ENCODE measurements at regions not wholly inside any gene's neighbourhood (a gene's known extent, or its start where the extent isn't known, plus 50 kb on each side); places are given as distances from the start of the nearest gene placed in this dataset.
"Not testable (repeated sequence)": the region's sequence is repeated elsewhere in the genome, so short reads cannot be mapped to it uniquely, and the experiment has no call there.

DNA sequence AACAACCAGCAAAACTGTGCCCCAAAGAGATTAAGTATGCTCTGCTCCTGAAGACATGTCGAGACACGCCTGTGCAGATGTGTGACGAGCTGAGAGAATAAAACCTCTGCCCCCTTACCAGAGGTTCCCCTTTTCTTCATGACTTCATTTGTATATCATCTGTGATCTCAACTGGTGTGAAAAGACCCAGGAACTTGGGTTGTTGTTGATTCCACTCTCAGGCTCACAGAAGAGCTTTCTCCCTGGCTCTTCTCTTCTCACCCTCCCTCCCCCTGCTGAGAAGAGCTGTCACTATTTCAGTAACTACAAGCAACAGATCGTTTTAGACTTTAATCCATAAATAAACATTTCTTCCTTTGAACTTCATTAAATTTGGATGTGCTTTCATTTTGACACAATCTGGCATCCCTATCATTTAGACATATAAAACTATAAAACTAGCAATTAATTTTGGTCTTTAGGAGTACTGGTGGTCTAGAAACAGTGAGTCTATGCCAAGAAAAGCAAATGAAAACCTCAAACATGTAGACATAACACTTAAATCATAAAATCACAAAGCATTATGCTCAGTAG is 179.3 kb upstream of the FZD8 start:
- no peak overlapping the region for H3K4me3 ChIP-seq (ENCODE audit: control insufficient read depth, low read depth, low read length)
- no peak for DNase-seq (ENCODE audit: low read depth)
- TF ChIP-seq, protein P1, sequence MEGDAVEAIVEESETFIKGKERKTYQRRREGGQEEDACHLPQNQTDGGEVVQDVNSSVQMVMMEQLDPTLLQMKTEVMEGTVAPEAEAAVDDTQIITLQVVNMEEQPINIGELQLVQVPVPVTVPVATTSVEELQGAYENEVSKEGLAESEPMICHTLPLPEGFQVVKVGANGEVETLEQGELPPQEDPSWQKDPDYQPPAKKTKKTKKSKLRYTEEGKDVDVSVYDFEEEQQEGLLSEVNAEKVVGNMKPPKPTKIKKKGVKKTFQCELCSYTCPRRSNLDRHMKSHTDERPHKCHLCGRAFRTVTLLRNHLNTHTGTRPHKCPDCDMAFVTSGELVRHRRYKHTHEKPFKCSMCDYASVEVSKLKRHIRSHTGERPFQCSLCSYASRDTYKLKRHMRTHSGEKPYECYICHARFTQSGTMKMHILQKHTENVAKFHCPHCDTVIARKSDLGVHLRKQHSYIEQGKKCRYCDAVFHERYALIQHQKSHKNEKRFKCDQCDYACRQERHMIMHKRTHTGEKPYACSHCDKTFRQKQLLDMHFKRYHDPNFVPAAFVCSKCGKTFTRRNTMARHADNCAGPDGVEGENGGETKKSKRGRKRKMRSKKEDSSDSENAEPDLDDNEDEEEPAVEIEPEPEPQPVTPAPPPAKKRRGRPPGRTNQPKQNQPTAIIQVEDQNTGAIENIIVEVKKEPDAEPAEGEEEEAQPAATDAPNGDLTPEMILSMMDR (IDR thresholded peaks at IDR 0.05; ENCODE audit: control insufficient read depth, insufficient read depth, low read depth, low read length, missing control alignments) = no peak

DNA sequence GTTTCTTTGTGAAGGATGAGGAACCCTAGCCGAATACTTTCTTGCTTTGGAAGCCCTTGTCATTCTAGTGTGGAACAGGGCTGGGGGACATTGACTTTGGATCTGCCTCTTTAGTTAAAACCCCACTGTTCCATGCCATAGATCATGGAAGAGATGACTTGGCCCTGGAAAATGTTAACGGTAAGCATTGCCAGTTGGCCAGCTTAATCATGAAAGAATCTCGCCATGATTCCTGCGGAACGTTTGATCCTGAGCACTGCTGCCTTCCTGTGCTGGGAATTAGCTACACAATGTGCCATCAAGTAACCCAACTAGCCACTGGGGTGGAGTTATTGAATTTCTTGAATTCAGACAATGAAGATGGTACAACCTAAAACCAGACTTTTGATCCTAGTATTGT is 177.6 kb upstream of the FZD8 start:
- no peak overlapping the region for H3K4me3 ChIP-seq (ENCODE audit: control insufficient read depth, low read depth, low read length)
- TF ChIP-seq, protein P1 (IDR thresholded peaks at IDR 0.05; ENCODE audit: control insufficient read depth, insufficient read depth, low read depth, low read length, missing control alignments) = no peak
- DNase-seq (ENCODE audit: low read depth) = no peak

DNA sequence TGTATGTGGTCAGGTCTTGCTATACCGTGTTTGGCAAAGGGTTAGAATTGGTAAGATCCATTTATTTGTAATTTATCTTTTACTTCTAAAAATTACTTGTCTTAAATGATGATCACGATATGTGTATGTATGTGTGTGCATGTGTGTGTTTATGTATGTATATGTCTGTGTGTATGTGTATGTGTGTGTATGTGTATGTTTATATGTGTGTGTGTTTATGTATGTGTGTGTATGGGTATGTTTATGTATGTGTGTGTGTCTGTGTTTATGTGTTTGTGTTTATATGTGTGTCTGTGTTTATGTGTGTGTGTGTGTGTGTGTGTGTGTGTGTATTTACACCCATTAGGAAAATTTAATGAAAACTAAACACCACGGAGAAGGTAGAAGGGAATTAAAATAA is 176.9 kb upstream of the FZD8 start:
- TF ChIP-seq, protein P1 (IDR thresholded peaks at IDR 0.05; ENCODE audit: control insufficient read depth, insufficient read depth, low read depth, low read length, missing control alignments) = no peak
- DNase-seq (ENCODE audit: low read depth) = no peak
- no peak overlapping the region for H3K4me3 ChIP-seq (ENCODE audit: control insufficient read depth, low read depth, low read length)

DNA sequence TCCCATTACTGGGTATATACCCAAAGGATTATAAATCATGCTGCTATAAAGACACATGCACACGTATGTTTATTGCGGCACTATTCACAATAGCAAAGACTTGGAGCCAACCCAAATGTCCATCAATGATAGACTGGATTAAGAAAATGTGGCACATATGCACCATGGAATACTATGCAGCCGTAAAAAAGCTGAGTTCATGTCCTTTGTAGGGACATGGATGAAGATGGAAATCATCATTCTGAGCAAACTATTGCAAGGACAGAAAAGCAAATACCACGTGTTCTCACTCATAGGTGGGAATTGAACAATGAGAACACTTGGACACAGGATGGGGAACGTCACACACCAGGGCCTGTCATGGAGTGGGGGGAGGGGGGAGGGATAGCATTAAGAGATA is 175.0 kb upstream of the FZD8 start:
- DNase-seq (ENCODE audit: low read depth); H3K4me3 ChIP-seq (ENCODE audit: control insufficient read depth, low read depth, low read length): not testable (repeated sequence)

DNA sequence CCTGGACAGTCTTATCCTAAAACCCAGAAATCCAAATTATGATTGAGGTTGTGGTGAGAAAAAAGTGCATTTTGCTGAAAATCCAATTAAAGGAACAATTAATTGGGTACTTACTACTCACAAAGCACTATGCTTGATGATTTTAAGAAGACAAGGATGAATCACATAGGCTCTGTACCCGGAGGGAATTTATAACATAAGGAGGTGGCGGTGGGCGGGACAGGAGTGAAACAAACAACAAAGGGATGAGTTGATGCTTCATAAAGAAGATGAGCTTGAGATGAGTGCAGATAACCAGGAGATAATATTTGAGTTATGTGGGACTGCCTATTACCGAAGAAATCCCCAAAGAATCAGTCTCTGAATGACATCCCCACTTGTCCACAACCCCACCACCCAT is 171.1 kb upstream of the FZD8 start:
- TF ChIP-seq, protein P1 (IDR thresholded peaks at IDR 0.05; ENCODE audit: control insufficient read depth, insufficient read depth, low read depth, low read length, missing control alignments) = no peak
- no peak overlapping the region for H3K4me3 ChIP-seq (ENCODE audit: control insufficient read depth, low read depth, low read length)

DNA sequence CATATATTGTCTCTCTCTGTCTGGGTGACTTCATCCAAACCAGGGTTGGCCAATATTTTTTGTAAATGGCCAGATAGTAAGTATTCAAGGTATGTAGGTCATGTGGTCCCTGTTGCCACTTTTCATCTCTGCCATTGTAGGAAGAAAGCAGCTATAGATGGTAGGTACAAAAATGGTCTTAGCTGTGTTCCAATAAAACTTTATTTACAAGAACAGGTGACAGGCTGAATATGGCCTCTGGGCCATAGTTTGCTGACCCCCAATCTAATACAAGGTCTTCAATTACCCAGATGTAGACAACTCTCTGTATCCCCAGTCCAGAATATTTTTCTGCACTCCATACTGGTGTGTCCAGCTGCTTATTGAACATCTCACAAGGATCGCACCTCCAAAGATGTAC is 166.2 kb upstream of the FZD8 start:
- no peak overlapping the region for H3K4me3 ChIP-seq (ENCODE audit: control insufficient read depth, low read depth, low read length)
- no peak for DNase-seq (ENCODE audit: low read depth)
- TF ChIP-seq, protein P1 (IDR thresholded peaks at IDR 0.05; ENCODE audit: control insufficient read depth, insufficient read depth, low read depth, low read length, missing control alignments) = no peak

More for the DNA sequence above, 171.1 kb upstream of the FZD8 start:
- DNase-seq (ENCODE audit: low read depth) = no peak

- TF ChIP-seq, protein P1 (IDR thresholded peaks at IDR 0.05; ENCODE audit: control insufficient read depth, insufficient read depth, low read depth, low read length, missing control alignments) = no peak
- DNase-seq (ENCODE audit: low read depth) = no peak
These were observed 160.9 kb upstream of the FZD8 start for GRCh38 chr10:35803046-35803445.

More at GRCh38 chr10:35803046-35803445, 160.9 kb upstream of the FZD8 start:
- H3K4me3 ChIP-seq (ENCODE audit: control insufficient read depth, low read depth, low read length) = no peak overlapping the region
